Panc1 (cell line): ENCODE measurements at regions not wholly inside any gene's neighbourhood (a gene's known extent, or its start where the extent isn't known, plus 50 kb on each side); places are given as distances from the start of the nearest gene placed in this dataset.
"Not testable (repeated sequence)": the region's sequence is repeated elsewhere in the genome, so short reads cannot be mapped to it uniquely, and the experiment has no call there.

Experiments used
- CTCF ChIP-seq: fragments of 450-650 bp; IDR thresholded peaks from 2 replicates; pipeline ENCODE4 v1.5.1; 2017; ENCODE audit warnings: mild to moderate bottlenecking
- POLR2AphosphoS5 ChIP-seq: IDR thresholded peaks from 2 replicates; pipeline ENCODE4 v1.6.1; 2012; ENCODE audit warnings: mild to moderate bottlenecking, low read depth, low read length, moderate library complexity
- REST ChIP-seq, 2 experiments: IDR thresholded peaks; 2 replicates each; pipeline ENCODE4 v1.6.1; 2011 to 2012; ENCODE audit warnings: low read depth in 2 of 2, control low read depth in 1 of 2, low read length in 1 of 2, mild to moderate bottlenecking in 1 of 2, moderate library complexity in 1 of 2; ENCODE audit not compliant: insufficient read depth in 1 of 2
- SIN3A ChIP-seq: IDR thresholded peaks from 2 replicates; pipeline ENCODE4 v1.6.1; 2012; ENCODE audit warnings: low read depth, mild to moderate bottlenecking, low read length, moderate library complexity, borderline replicate concordance; ENCODE audit not compliant: insufficient read depth
- TCF7L2 ChIP-seq: IDR thresholded peaks from 2 replicates; pipeline ENCODE4 v1.6.1; 2011; ENCODE audit warnings: mild to moderate bottlenecking, low read depth, low read length, inconsistent platforms

GRCh38 chr5:38705529-38705928 lies 140.3 kb upstream of the OSMR start:
- not testable (repeated sequence) for TF ChIP-seq CTCF; POLR2AphosphoS5; SIN3A; REST (IDR thresholded peaks at IDR 0.05; ENCODE audit: insufficient read depth in 1 of 2, low read depth in 2 of 2, low read length in 1 of 2); TCF7L2
